Endothelial cell of umbilical vein (primary cell): ENCODE measurements at regions not wholly inside any gene's neighbourhood (a gene's known extent, or its start where the extent isn't known, plus 50 kb on each side); places are given as distances from the start of the nearest gene placed in this dataset.

Experiments
- BruUV-seq: library from RNA; stranded (reverse); fragments of 400-500 nt; replicated peaks from 2 replicates; lab custom pipeline; 2021; lab: Mats Ljungman, UMichigan
- CTCF ChIA-PET: fragments of 300-600, 350-600 bp; sonication (Branson Sonifier 250); formaldehyde crosslinking; loops from one replicate; lab custom pipeline; 2021; ENCODE audit warnings: antibody characterized with exemption, inconsistent platforms; lab: Charles Lee
- POLR2A ChIA-PET: fragments of 300-600, 350-600 bp; sonication (Branson Sonifier 250); formaldehyde crosslinking; loops from one replicate; lab custom pipeline; 2021; ENCODE audit warnings: antibody characterized with exemption, inconsistent platforms; lab: Charles Lee
- DNase-seq: peaks from one replicate; pipeline ENCODE4 v3.0.0-alpha.2; 2011; ENCODE audit warnings: low read depth, low spot score
- FAIRE-seq: peaks from 2 replicates; lab custom pipeline; 2011; peaks lifted over from hg19 to GRCh38; lab: Jason Lieb, UNC
- H2AFZ ChIP-seq: 2 replicates; pipeline ENCODE4 v1.6.0; 2012; ENCODE audit warnings: low read depth, low read length, control low read depth, inconsistent platforms
- H3K27ac ChIP-seq: 2 replicates; pipeline ENCODE4 v1.5.1; 2011; ENCODE audit warnings: low read depth, mild to moderate bottlenecking, control low read depth, low read length, moderate library complexity; ENCODE audit not compliant: insufficient read depth
- H3K27me3 ChIP-seq, 2 experiments: 2 replicates each; pipeline versions ENCODE4 v1.6.0 to v1.6.1; 2011; ENCODE audit warnings: low read length in 2 of 2, mixed read lengths in 1 of 2; ENCODE audit not compliant: control insufficient read depth in 2 of 2, insufficient read depth in 2 of 2
- H3K36me3 ChIP-seq, 2 experiments: 2 replicates in 1 of 2; 3 replicates in 1 of 2; pipeline ENCODE4 v1.5.1; 2011; ENCODE audit warnings: low read length in 2 of 2, mild to moderate bottlenecking in 1 of 2, moderate library complexity in 1 of 2; ENCODE audit not compliant: control insufficient read depth in 2 of 2, insufficient read depth in 2 of 2; ENCODE audit errors: extremely low read depth in 1 of 2
- H3K4me1 ChIP-seq: 3 replicates; pipeline ENCODE4 v1.5.1; 2011; ENCODE audit warnings: mild to moderate bottlenecking, low read length; ENCODE audit not compliant: control insufficient read depth, insufficient read depth; ENCODE audit errors: extremely low read depth
- H3K4me2 ChIP-seq: 2 replicates; pipeline ENCODE4 v1.6.1; 2011; ENCODE audit warnings: low read length, control low read depth, mixed read lengths; ENCODE audit not compliant: insufficient read depth
- H3K4me3 ChIP-seq, 3 experiments: fragments of 200-600 bp in 1 of 3; sonication (generic), shearing (Covaris generic) in 1 of 3; replicated peaks in 1 of 3; 2 replicates each; pipeline ENCODE4 v1.5.1; 2011 to 2016; ENCODE audit warnings: control low read depth in 3 of 3, low read length in 3 of 3, mild to moderate bottlenecking in 2 of 3, inconsistent platforms in 1 of 3, low read depth in 1 of 3, moderate library complexity in 1 of 3; ENCODE audit not compliant: insufficient read depth in 1 of 3
- H3K79me2 ChIP-seq: 2 replicates; pipeline ENCODE4 v1.6.0; 2012; ENCODE audit warnings: low read length, inconsistent platforms; ENCODE audit not compliant: control insufficient read depth, insufficient read depth
- H3K9ac ChIP-seq: replicated peaks from 2 replicates; pipeline ENCODE3; 2011; ENCODE audit warnings: low read length, control low read depth; ENCODE audit not compliant: insufficient read depth; ENCODE audit errors: extremely low read depth
- H3K9me1 ChIP-seq: replicated peaks from 3 replicates; pipeline ENCODE4 v1.6.0; 2011; ENCODE audit warnings: mild to moderate bottlenecking, low read length; ENCODE audit not compliant: control insufficient read depth, insufficient read depth; ENCODE audit errors: extremely low read depth
- H3K9me3 ChIP-seq: replicated peaks from 2 replicates; pipeline ENCODE4 v1.5.1; 2012; ENCODE audit warnings: low read length, inconsistent platforms; ENCODE audit not compliant: control insufficient read depth, insufficient read depth
- H4K20me1 ChIP-seq: replicated peaks from 2 replicates; pipeline ENCODE3; 2011; ENCODE audit warnings: mild to moderate bottlenecking, low read length; ENCODE audit not compliant: control insufficient read depth, insufficient read depth; ENCODE audit errors: extremely low read depth
- CTCF ChIP-seq, 2 donors: IDR thresholded peaks; 1 replicate in 1 of 2; 2 replicates in 1 of 2; pipeline ENCODE4 v1.5.1; 2011; ENCODE audit warnings: low read length in 2 of 2, mild to moderate bottlenecking in 2 of 2, moderate library complexity in 2 of 2, control low read depth in 1 of 2, inconsistent platforms in 1 of 2, low read depth in 1 of 2; ENCODE audit not compliant: insufficient read depth in 1 of 2; ENCODE audit errors: extremely low read depth in 1 of 2
- EZH2 ChIP-seq: IDR thresholded peaks from 2 replicates; pipeline ENCODE4 v1.6.1; 2012; ENCODE audit warnings: borderline replicate concordance, low read depth, mild to moderate bottlenecking, moderate library complexity, low read length, inconsistent platforms; ENCODE audit not compliant: severe bottlenecking
- FOS ChIP-seq: IDR thresholded peaks from 2 replicates; pipeline ENCODE4 v1.6.1; 2011; ENCODE audit warnings: mild to moderate bottlenecking, low read length, moderate library complexity, borderline replicate concordance; ENCODE audit not compliant: insufficient read depth
- JUN ChIP-seq: IDR thresholded peaks from 2 replicates; pipeline ENCODE4 v1.6.1; 2011; ENCODE audit warnings: borderline replicate concordance, low read depth; ENCODE audit not compliant: insufficient read length, insufficient read depth
- MAX ChIP-seq: IDR thresholded peaks from 2 replicates; pipeline ENCODE4 v1.6.1; 2011; ENCODE audit not compliant: insufficient read depth, insufficient read length
- MYC ChIP-seq: IDR thresholded peaks from one replicate; pipeline ENCODE4 v1.6.1; 2011; ENCODE audit warnings: mild to moderate bottlenecking, low read depth, low read length
- POLR2A ChIP-seq: IDR thresholded peaks from 2 replicates; pipeline ENCODE4 v1.6.1; 2012; ENCODE audit warnings: low read depth, mild to moderate bottlenecking, control low read depth, low read length
- POLR2AphosphoS5 ChIP-seq: IDR thresholded peaks from 2 replicates; pipeline ENCODE4 v1.6.1; 2012; ENCODE audit warnings: low read depth, mild to moderate bottlenecking, control low read depth, low read length, moderate library complexity; ENCODE audit not compliant: insufficient read depth
- dilution Hi-C: fragments of 300-500 bp; cut with MboI; formaldehyde crosslinking; loops from one replicate; pipeline ENCODE4 v1.15.0; 2019; ENCODE audit warnings: low sequenced_read_pairs; ENCODE audit not compliant: extremely low pct_ligation_motif_present
- intact Hi-C: fragments of 100-400 bp; cut with micrococcal nuclease; formaldehyde crosslinking; loops from one replicate; pipeline ENCODE4 v1.10.0; 2022

- dilution Hi-C loops = no loop called here
- no peaks in the 10 kb centered on the region for H3K4me1 ChIP-seq
Measured at GRCh38 chr12:108029051-108029835, 99.8 kb upstream of the WSCD2 start.

More at GRCh38 chr12:108029051-108029835, 99.8 kb upstream of the WSCD2 start:
- CTCF ChIA-PET = no interaction called here
- Histone ChIP-seq H3K36me3 (no peaks in the 10 kb centered on the region), H3K27ac (no peak overlapping the region), H3K9me1 (no peaks in the 10 kb centered on the region), H3K4me3 (no peak overlapping the region), H4K20me1 (no peaks in the 10 kb centered on the region), H3K9me3 (no peaks in the 10 kb centered on the region), H3K27me3 (no peaks in the 10 kb centered on the region), H2AFZ (no peak overlapping the region), H3K79me2 (no peaks in the 10 kb centered on the region), H3K9ac (no peak overlapping the region), H3K4me2 (no peak overlapping the region)
- no peak for DNase-seq
- intact Hi-C loops = no loop called here
- no peak for FAIRE-seq
- POLR2A ChIA-PET = no interaction called here
- TF ChIP-seq MAX = no peak
- no peak for TF ChIP-seq MYC
- no peak for TF ChIP-seq POLR2A
- no peak for TF ChIP-seq JUN
- no peak for TF ChIP-seq POLR2AphosphoS5
- no peak for TF ChIP-seq EZH2
- no peak for TF ChIP-seq FOS
- TF ChIP-seq CTCF (IDR thresholded peaks at IDR 0.05; ENCODE audit: extremely low read depth in 1 of 2, insufficient read depth in 1 of 2, low read depth in 1 of 2, low read length in 2 of 2) = no peak
- BruUV-seq = no TSS peak
